IMR-90 (cell line): ENCODE measurements at regions not wholly inside any gene's neighbourhood (a gene's known extent, or its start where the extent isn't known, plus 50 kb on each side); places are given as distances from the start of the nearest gene placed in this dataset.

Experiments
- ATAC-seq: fragments of 200-7000 bp; cut with Tn5 transposase; 2 replicates; pipeline ENCODE4 v1.9.1; 2020; ENCODE audit warnings: low read depth, mild to moderate bottlenecking, moderate library complexity
- BruUV-seq: library from RNA; stranded (reverse); fragments of 400-500 nt; replicated peaks from 2 replicates; lab custom pipeline; 2021; lab: Mats Ljungman, UMichigan
- CTCF ChIA-PET: fragments of 300-600 bp; formaldehyde crosslinking; extraction: SDS; loops from one replicate; lab custom pipeline; 2021; ENCODE audit warnings: antibody characterized with exemption; lab: Yijun Ruan, JAX
- POLR2A ChIA-PET: fragments of 300-600 bp; sonication (Branson Sonifier 250); formaldehyde crosslinking; loops from one replicate; lab custom pipeline; 2022; ENCODE audit warnings: antibody characterized with exemption; ENCODE audit not compliant: unreplicated experiment; lab: Charles Lee
- DNase-seq: peaks from one replicate; pipeline ENCODE4 v3.0.0; 2013
- H2AFZ ChIP-seq: replicated peaks from 2 replicates; pipeline ENCODE3; 2013; ENCODE audit warnings: low read length, mild to moderate bottlenecking; ENCODE audit not compliant: poor library complexity
- H2AK5ac ChIP-seq: 2 replicates; pipeline ENCODE4 v1.6.1; 2013; ENCODE audit warnings: low read depth, low read length, inconsistent platforms
- H2AK9ac ChIP-seq: replicated peaks from 2 replicates; pipeline ENCODE3; 2013; ENCODE audit warnings: mild to moderate bottlenecking, low read depth, low read length, moderate library complexity; ENCODE audit not compliant: poor library complexity
- H2BK120ac ChIP-seq: 2 replicates; pipeline ENCODE4 v1.6.1; 2013; ENCODE audit warnings: low read depth, low read length, inconsistent platforms
- H2BK15ac ChIP-seq: 3 replicates; pipeline ENCODE4 v1.6.1; 2013; ENCODE audit warnings: low read depth, low read length, inconsistent platforms
- H2BK20ac ChIP-seq: 2 replicates; pipeline ENCODE4 v1.6.1; 2013; ENCODE audit warnings: low read depth, mild to moderate bottlenecking, inconsistent platforms, low read length, moderate library complexity
- H2BK5ac ChIP-seq: 2 replicates; pipeline ENCODE4 v1.6.1; 2013; ENCODE audit warnings: mild to moderate bottlenecking, low read depth, low read length, inconsistent platforms; ENCODE audit not compliant: poor library complexity, severe bottlenecking
- H3K14ac ChIP-seq: replicated peaks from 2 replicates; pipeline ENCODE4 v1.6.1; 2013; ENCODE audit warnings: low read depth, low read length, inconsistent platforms
- H3K18ac ChIP-seq: 2 replicates; pipeline ENCODE4 v1.6.1; 2013; ENCODE audit warnings: low read depth, low read length, control low read depth
- H3K23ac ChIP-seq: 2 replicates; pipeline ENCODE4 v1.6.1; 2013; ENCODE audit warnings: low read depth, low read length, inconsistent platforms
- H3K27ac ChIP-seq: 2 replicates; pipeline ENCODE4 v1.5.1; 2013; ENCODE audit warnings: mild to moderate bottlenecking, control low read depth, low read length; ENCODE audit not compliant: insufficient read depth
- H3K27me3 ChIP-seq: 2 replicates; pipeline ENCODE4 v1.6.1; 2013; ENCODE audit warnings: low read length; ENCODE audit not compliant: control insufficient read depth, insufficient read depth
- H3K36me3 ChIP-seq: 2 replicates; pipeline ENCODE4 v1.6.1; 2013; ENCODE audit warnings: low read length, mixed read lengths; ENCODE audit not compliant: control insufficient read depth, insufficient read depth
- H3K4ac ChIP-seq: 2 replicates; pipeline ENCODE4 v1.6.1; 2013; ENCODE audit warnings: low read depth, low read length, inconsistent platforms
- H3K4me1 ChIP-seq: 2 replicates; pipeline ENCODE4 v1.6.1; 2013; ENCODE audit warnings: low read length, mixed read lengths; ENCODE audit not compliant: control insufficient read depth, insufficient read depth
- H3K4me2 ChIP-seq: 2 replicates; pipeline ENCODE4 v1.6.1; 2013; ENCODE audit warnings: low read depth, mild to moderate bottlenecking, control low read depth, low read length, moderate library complexity
- H3K4me3 ChIP-seq: 2 replicates; pipeline ENCODE4 v1.5.1; 2013; ENCODE audit warnings: low read depth, mild to moderate bottlenecking, control low read depth, low read length, moderate library complexity; ENCODE audit not compliant: insufficient read depth
- H3K56ac ChIP-seq: 2 replicates; pipeline ENCODE4 v1.6.1; 2013; ENCODE audit warnings: low read length, inconsistent platforms; ENCODE audit not compliant: insufficient read depth; ENCODE audit errors: extremely low read depth
- H3K79me1 ChIP-seq, 2 experiments: 2 replicates each; pipeline ENCODE4 v1.6.1; 2013; ENCODE audit warnings: low read length in 2 of 2, inconsistent platforms in 1 of 2, low read depth in 1 of 2
- H3K9ac ChIP-seq: 2 replicates; pipeline ENCODE4 v1.6.1; 2013; ENCODE audit warnings: low read depth, low read length, control low read depth
- H3K9me1 ChIP-seq: 2 replicates; pipeline ENCODE4 v1.6.1; 2013; ENCODE audit warnings: low read length, inconsistent platforms; ENCODE audit not compliant: insufficient read depth
- H3K9me3 ChIP-seq: 2 replicates; pipeline ENCODE4 v1.6.1; 2013; ENCODE audit warnings: low read length; ENCODE audit not compliant: control insufficient read depth, insufficient read depth
- H4K20me1 ChIP-seq: 2 replicates; pipeline ENCODE4 v1.6.1; 2013; ENCODE audit warnings: low read length, inconsistent platforms; ENCODE audit not compliant: insufficient read depth
- H4K5ac ChIP-seq: 2 replicates; pipeline ENCODE4 v1.6.1; 2013; ENCODE audit warnings: mild to moderate bottlenecking, low read depth, low read length, control low read depth
- H4K8ac ChIP-seq, 2 experiments: 2 replicates each; pipeline ENCODE4 v1.6.1; 2013; ENCODE audit warnings: low read depth in 2 of 2, low read length in 2 of 2, control low read depth in 1 of 2, inconsistent platforms in 1 of 2
- H4K91ac ChIP-seq: 2 replicates; pipeline ENCODE4 v1.6.1; 2013; ENCODE audit warnings: low read depth, low read length, inconsistent platforms; ENCODE audit not compliant: insufficient read depth
- CHD1 ChIP-seq: IDR thresholded peaks from 2 replicates; pipeline ENCODE4 v1.6.1; 2012; ENCODE audit warnings: low read depth, low read length, improper control_type of control experiment
- CTCF ChIP-seq: conservative IDR thresholded peaks from 2 replicates; pipeline ENCODE4 v1.5.1; 2012; ENCODE audit warnings: mild to moderate bottlenecking, low read depth, low read length, improper control_type of control experiment
- MAFK ChIP-seq: IDR thresholded peaks from 2 replicates; pipeline ENCODE4 v1.6.1; 2012; ENCODE audit warnings: low read depth, low read length, improper control_type of control experiment
- MAZ ChIP-seq: IDR thresholded peaks from 2 replicates; pipeline ENCODE4 v1.6.1; 2012; ENCODE audit warnings: low read depth, mild to moderate bottlenecking, low read length, improper control_type of control experiment, moderate library complexity, borderline replicate concordance
- RAD21 ChIP-seq: IDR thresholded peaks from 2 replicates; pipeline ENCODE4 v1.6.1; 2012; ENCODE audit warnings: low read length, improper control_type of control experiment
- SMC3 ChIP-seq: fragments of 150-350 bp; IDR thresholded peaks from 2 replicates; pipeline ENCODE4 v1.6.1; 2016; ENCODE audit warnings: low read depth, mild to moderate bottlenecking, antibody characterized with exemption, low read length, moderate library complexity
- USF2 ChIP-seq: fragments of 150-350 bp; IDR thresholded peaks from 2 replicates; pipeline ENCODE4 v1.6.1; 2017; ENCODE audit warnings: mild to moderate bottlenecking, antibody characterized with exemption, low read length, low read depth
- WGBS, 2 experiments: methylation state at CpG; one replicate each; pipeline versions ENCODE4 v1.1.5 to v1.1.7; 2013; ENCODE audit warnings: missing lambda C conversion rate in 2 of 2; ENCODE audit not compliant: insufficient read length in 1 of 2; ENCODE audit errors: extremely low coverage in 2 of 2; 5-methylcytosine and 5-hydroxymethylcytosine counted together
- dilution Hi-C: fragments of 300-500 bp; cut with HindIII; formaldehyde crosslinking; loops from one replicate; pipeline ENCODE4 v1.14.3; 2018; ENCODE audit warnings: low sequenced_read_pairs; ENCODE audit not compliant: unreplicated experiment
- in situ Hi-C: fragments of 300-500 bp; cut with MboI; formaldehyde crosslinking; loops from 3 replicates; pipeline ENCODE4 v1.14.3; 2019; ENCODE audit warnings: low sequenced_read_pairs, inconsistent platforms, mixed read lengths
- intact Hi-C: fragments of 100-400 bp; cut with micrococcal nuclease; formaldehyde crosslinking; loops from 2 replicates; pipeline ENCODE4 v1.10.0; 2022

GRCh38 chr20:48301189-48301588 lies 515.9 kb upstream of the SULF2 start:
- H3K23ac ChIP-seq = no peak overlapping the region
- H2AK5ac ChIP-seq = no peak overlapping the region
- no peaks in the 10 kb centered on the region for H3K36me3 ChIP-seq
- H4K20me1 ChIP-seq = no peaks in the 10 kb centered on the region
- ATAC-seq (no peak), DNase-seq (no peak)
- H2BK20ac ChIP-seq = no peak overlapping the region
- H3K14ac ChIP-seq = no peak overlapping the region
- H3K4ac ChIP-seq = no peak overlapping the region
- dilution Hi-C loops (no loop called here), in situ Hi-C loops (no loop called here), intact Hi-C loops (no loop called here)
- H4K91ac ChIP-seq = no peak overlapping the region
- TF ChIP-seq CTCF (no peak), USF2 (no peak), CHD1 (no peak), SMC3 (no peak), RAD21 (no peak), MAZ (no peak), MAFK (no peak)
- no peak overlapping the region for H2BK120ac ChIP-seq
- H3K4me2 ChIP-seq = no peak overlapping the region
- H2AK9ac ChIP-seq = no peak overlapping the region
- H3K18ac ChIP-seq = no peak overlapping the region
- H3K79me1 ChIP-seq = no peaks in the 10 kb centered on the region
- peaks cover 8% of the 10 kb centered on the region; the same call in 1 of the 2 replicates for H3K9me1 ChIP-seq
- no peak overlapping the region for H2BK15ac ChIP-seq
- no peak overlapping the region for H3K27ac ChIP-seq
- WGBS, 2 experiments = 100% methylated on average over 1 of the region's 3 CpGs; no CpG with 5 or more reads in 1 of the 2 experiments
- H3K4me1 ChIP-seq = peaks cover 3% of the 10 kb centered on the region
- peaks cover 10% of the 10 kb centered on the region for H3K27me3 ChIP-seq
- H2BK5ac ChIP-seq = no peak overlapping the region
- H3K9ac ChIP-seq = no peak overlapping the region
- no peak overlapping the region for H3K4me3 ChIP-seq
- no peak overlapping the region for H4K5ac ChIP-seq
- no peak overlapping the region for H2AFZ ChIP-seq
- no TSS peak for BruUV-seq
- H4K8ac ChIP-seq = no peak overlapping the region
- H3K9me3 ChIP-seq = 0 out of 2 replicates have a peak, but pooled peaks cover 3% of the 10 kb centered on the region
- H3K56ac ChIP-seq = no peak overlapping the region
- ChIA-PET CTCF (no interaction called here), POLR2A (no interaction called here)
